HEK293 (cell line): ENCODE measurements at regions not wholly inside any gene's neighbourhood (a gene's known extent, or its start where the extent isn't known, plus 50 kb on each side); places are given as distances from the start of the nearest gene placed in this dataset.

ENCODE experiments used
- CTCF ChIA-PET: fragments of 350-600 bp; formaldehyde crosslinking; extraction: SDS; loops from one replicate; lab custom pipeline; 2021; ENCODE audit warnings: antibody characterized with exemption; lab: Yijun Ruan, JAX
- POLR2A ChIA-PET: fragments of 300-600 bp; formaldehyde crosslinking; extraction: SDS; loops from one replicate; lab custom pipeline; 2020; ENCODE audit warnings: antibody characterized with exemption, inconsistent platforms; lab: Yijun Ruan, JAX
- H3K27ac ChIP-seq: fragments of 200-500 bp; sonication (Bioruptor generic); 2 replicates; pipeline ENCODE4 v1.5.1; 2014; ENCODE audit warnings: low read depth, low read length, control low read depth, inconsistent platforms; ENCODE audit errors: extremely low read depth
- H3K36me3 ChIP-seq, 2 experiments: fragments of 200-500 bp in 1 of 2; sonication (Bioruptor generic) in 1 of 2; 1 replicate in 1 of 2; 2 replicates in 1 of 2; pipeline ENCODE4 v1.5.1; 2014 to 2017; ENCODE audit warnings: inconsistent platforms in 2 of 2, low read length in 2 of 2; ENCODE audit not compliant: control insufficient read depth in 2 of 2, insufficient read depth in 1 of 2
- H3K4me1 ChIP-seq: fragments of 200-500 bp; sonication (Bioruptor generic); 2 replicates; pipeline ENCODE4 v1.5.1; 2014; ENCODE audit warnings: mild to moderate bottlenecking, low read length, inconsistent platforms; ENCODE audit not compliant: control insufficient read depth, insufficient read depth
- H3K4me3 ChIP-seq: 2 replicates; pipeline ENCODE4 v1.5.1; 2011; ENCODE audit warnings: low read depth, mild to moderate bottlenecking, control low read depth, low read length, moderate library complexity
- H3K9me3 ChIP-seq: fragments of 200-500 bp; sonication (Bioruptor generic); 2 replicates; pipeline ENCODE4 v1.5.1; 2014; ENCODE audit warnings: low read depth, low read length, inconsistent platforms; ENCODE audit not compliant: control insufficient read depth, insufficient read depth
- BCL11B ChIP-seq: fragments of 450-650 bp; formaldehyde crosslinking; IDR thresholded peaks from 2 replicates; pipeline ENCODE4 v1.5.1; 2016; ENCODE audit warnings: low read depth, missing biosample characterization, missing genetic modification characterization
- IKZF3 ChIP-seq: fragments of 450-650 bp; IDR thresholded peaks from 2 replicates; pipeline ENCODE4 v1.5.0; 2018; ENCODE audit warnings: missing biosample characterization, mild to moderate bottlenecking, missing genetic modification characterization, moderate library complexity
- KLF10 ChIP-seq: fragments of 450-650 bp; IDR thresholded peaks from 2 replicates; pipeline ENCODE4 v1.5.1; 2018; ENCODE audit warnings: missing biosample characterization, mild to moderate bottlenecking, missing genetic modification characterization
- OSR2 ChIP-seq: fragments of 450-650 bp; formaldehyde crosslinking; IDR thresholded peaks from 2 replicates; pipeline ENCODE4 v1.5.1; 2016; ENCODE audit warnings: missing biosample characterization, missing genetic modification characterization
- SP2 ChIP-seq: fragments of 450-650 bp; formaldehyde crosslinking; IDR thresholded peaks from 2 replicates; pipeline ENCODE4 v1.5.1; 2016; ENCODE audit warnings: missing biosample characterization, missing genetic modification characterization
- ZBTB48 ChIP-seq: fragments of 450-650 bp; formaldehyde crosslinking; IDR thresholded peaks from 2 replicates; pipeline ENCODE4 v1.5.1; 2016; ENCODE audit warnings: missing biosample characterization, missing genetic modification characterization
- ZNF140 ChIP-seq: fragments of 450-650 bp; formaldehyde crosslinking; IDR thresholded peaks from 2 replicates; pipeline ENCODE4 v1.5.1; 2016; ENCODE audit warnings: missing biosample characterization, missing genetic modification characterization
- ZNF560 ChIP-seq: fragments of 450-650 bp; formaldehyde crosslinking; IDR thresholded peaks from 2 replicates; pipeline ENCODE4 v1.5.1; 2017; ENCODE audit warnings: missing biosample characterization, missing genetic modification characterization, borderline replicate concordance
- ZNF571 ChIP-seq: fragments of 450-650 bp; formaldehyde crosslinking; IDR thresholded peaks from 2 replicates; pipeline ENCODE4 v1.5.0; 2017; ENCODE audit warnings: missing biosample characterization, missing genetic modification characterization
- ZNF654 ChIP-seq: fragments of 450-650 bp; formaldehyde crosslinking; IDR thresholded peaks from 2 replicates; pipeline ENCODE4 v1.5.1; 2016; ENCODE audit warnings: low read depth, missing biosample characterization, missing genetic modification characterization
- ZNF660 ChIP-seq: fragments of 450-650 bp; IDR thresholded peaks from 2 replicates; pipeline ENCODE4 v1.5.1; 2018; ENCODE audit warnings: missing biosample characterization, mild to moderate bottlenecking, missing genetic modification characterization
- ZNF677 ChIP-seq: fragments of 450-650 bp; IDR thresholded peaks from 2 replicates; pipeline ENCODE4 v1.5.0; 2018; ENCODE audit warnings: missing biosample characterization, mild to moderate bottlenecking, missing genetic modification characterization, moderate library complexity
- TF ChIP-seq, protein P1 (sequence below): fragments of 450-650 bp; formaldehyde crosslinking; IDR thresholded peaks from 2 replicates; pipeline ENCODE4; 2016; ENCODE audit warnings: missing biosample characterization, missing genetic modification characterization
- TF ChIP-seq, protein P2 (sequence below): fragments of 450-650 bp; formaldehyde crosslinking; IDR thresholded peaks from 2 replicates; pipeline ENCODE4 v1.5.1; 2017; ENCODE audit warnings: missing biosample characterization, missing genetic modification characterization
- TF ChIP-seq, protein P3 (sequence below): fragments of 450-650 bp; formaldehyde crosslinking; IDR thresholded peaks from 2 replicates; pipeline ENCODE4 v1.5.1; 2017; ENCODE audit warnings: missing biosample characterization, mild to moderate bottlenecking, missing genetic modification characterization, moderate library complexity
- TF ChIP-seq, protein P4 (sequence below): fragments of 450-650 bp; formaldehyde crosslinking; IDR thresholded peaks from 2 replicates; pipeline ENCODE4 v1.5.1; 2016; ENCODE audit warnings: missing biosample characterization, missing genetic modification characterization, low read depth
- TF ChIP-seq, protein P5 (sequence below): fragments of 450-650 bp; formaldehyde crosslinking; conservative IDR thresholded peaks from 2 replicates; pipeline ENCODE4 v1.5.1; 2016; ENCODE audit warnings: low read depth, missing biosample characterization, missing genetic modification characterization
- TF ChIP-seq, protein P6 (sequence below): fragments of 450-650 bp; formaldehyde crosslinking; IDR thresholded peaks from 2 replicates; pipeline ENCODE4 v1.5.1; 2016; ENCODE audit warnings: missing biosample characterization, missing genetic modification characterization

DNA sequence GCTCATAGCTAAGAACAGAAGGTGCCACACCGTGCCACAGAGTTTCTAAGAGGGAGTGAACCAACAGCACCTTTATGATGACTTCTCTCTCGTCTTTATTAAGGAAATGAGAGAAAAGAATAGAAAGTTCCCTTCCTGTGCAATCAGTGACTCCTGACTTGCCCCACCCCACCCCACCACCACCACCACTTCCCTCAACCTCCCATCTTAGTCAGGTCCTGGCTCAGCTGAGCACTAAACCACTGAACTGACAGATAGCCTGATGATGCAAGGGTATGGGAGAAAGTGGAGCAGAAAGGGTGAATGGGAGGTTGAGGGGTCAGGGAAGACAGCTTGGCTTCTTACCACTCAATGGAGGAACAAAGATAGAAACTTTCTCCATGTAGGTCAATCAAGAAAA is 75.2 kb upstream of the RMDN2 start:
- ChIA-PET CTCF (interaction anchor here (0.8 kb wide), 1 partner anchor 27 kb away, joined by 4 read pairs; no protein-coding TSS in a partner anchor), POLR2A (no interaction called here)
- no peaks in the 10 kb centered on the region for H3K9me3 ChIP-seq
- H3K27ac ChIP-seq, result no peak overlapping the region
- H3K36me3 ChIP-seq, result no peaks in the 10 kb centered on the region
- H3K4me3 ChIP-seq, result no peak overlapping the region
- H3K4me1 ChIP-seq, result no peaks in the 10 kb centered on the region
- TF ChIP-seq SP2 (no peak), KLF10 (no peak), ZNF654 (tag by site-specific recombination) (no peak), ZNF660 (tag by site-specific recombination) (no peak), ZBTB48 (tag by site-specific recombination) (no peak), ZNF560 (tag by site-specific recombination) (no peak), BCL11B (no peak), ZNF571 (tag by site-specific recombination) (no peak), OSR2 (tag by site-specific recombination) (no peak), IKZF3 (tag by site-specific recombination) (no peak), ZNF140 (tag by site-specific recombination) (no peak), ZNF677 (tag by site-specific recombination) (no peak)
- TF ChIP-seq, protein P1, sequence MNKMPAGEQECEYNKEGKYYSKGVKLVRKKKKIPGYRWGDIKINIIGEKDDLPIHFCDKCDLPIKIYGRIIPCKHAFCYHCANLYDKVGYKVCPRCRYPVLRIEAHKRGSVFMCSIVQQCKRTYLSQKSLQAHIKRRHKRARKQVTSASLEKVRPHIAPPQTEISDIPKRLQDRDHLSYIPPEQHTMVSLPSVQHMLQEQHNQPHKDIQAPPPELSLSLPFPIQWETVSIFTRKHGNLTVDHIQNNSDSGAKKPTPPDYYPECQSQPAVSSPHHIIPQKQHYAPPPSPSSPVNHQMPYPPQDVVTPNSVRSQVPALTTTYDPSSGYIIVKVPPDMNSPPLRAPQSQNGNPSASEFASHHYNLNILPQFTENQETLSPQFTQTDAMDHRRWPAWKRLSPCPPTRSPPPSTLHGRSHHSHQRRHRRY (tag by site-specific recombination), result no peak
- TF ChIP-seq, protein P2, sequence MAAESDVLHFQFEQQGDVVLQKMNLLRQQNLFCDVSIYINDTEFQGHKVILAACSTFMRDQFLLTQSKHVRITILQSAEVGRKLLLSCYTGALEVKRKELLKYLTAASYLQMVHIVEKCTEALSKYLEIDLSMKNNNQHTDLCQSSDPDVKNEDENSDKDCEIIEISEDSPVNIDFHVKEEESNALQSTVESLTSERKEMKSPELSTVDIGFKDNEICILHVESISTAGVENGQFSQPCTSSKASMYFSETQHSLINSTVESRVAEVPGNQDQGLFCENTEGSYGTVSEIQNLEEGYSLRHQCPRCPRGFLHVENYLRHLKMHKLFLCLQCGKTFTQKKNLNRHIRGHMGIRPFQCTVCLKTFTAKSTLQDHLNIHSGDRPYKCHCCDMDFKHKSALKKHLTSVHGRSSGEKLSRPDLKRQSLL (tag by site-specific recombination), result no peak
- TF ChIP-seq, protein P3, sequence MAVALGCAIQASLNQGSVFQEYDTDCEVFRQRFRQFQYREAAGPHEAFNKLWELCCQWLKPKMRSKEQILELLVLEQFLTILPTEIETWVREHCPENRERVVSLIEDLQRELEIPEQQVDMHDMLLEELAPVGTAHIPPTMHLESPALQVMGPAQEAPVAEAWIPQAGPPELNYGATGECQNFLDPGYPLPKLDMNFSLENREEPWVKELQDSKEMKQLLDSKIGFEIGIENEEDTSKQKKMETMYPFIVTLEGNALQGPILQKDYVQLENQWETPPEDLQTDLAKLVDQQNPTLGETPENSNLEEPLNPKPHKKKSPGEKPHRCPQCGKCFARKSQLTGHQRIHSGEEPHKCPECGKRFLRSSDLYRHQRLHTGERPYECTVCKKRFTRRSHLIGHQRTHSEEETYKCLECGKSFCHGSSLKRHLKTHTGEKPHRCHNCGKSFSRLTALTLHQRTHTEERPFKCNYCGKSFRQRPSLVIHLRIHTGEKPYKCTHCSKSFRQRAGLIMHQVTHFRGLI, result no peak
- TF ChIP-seq, protein P4, sequence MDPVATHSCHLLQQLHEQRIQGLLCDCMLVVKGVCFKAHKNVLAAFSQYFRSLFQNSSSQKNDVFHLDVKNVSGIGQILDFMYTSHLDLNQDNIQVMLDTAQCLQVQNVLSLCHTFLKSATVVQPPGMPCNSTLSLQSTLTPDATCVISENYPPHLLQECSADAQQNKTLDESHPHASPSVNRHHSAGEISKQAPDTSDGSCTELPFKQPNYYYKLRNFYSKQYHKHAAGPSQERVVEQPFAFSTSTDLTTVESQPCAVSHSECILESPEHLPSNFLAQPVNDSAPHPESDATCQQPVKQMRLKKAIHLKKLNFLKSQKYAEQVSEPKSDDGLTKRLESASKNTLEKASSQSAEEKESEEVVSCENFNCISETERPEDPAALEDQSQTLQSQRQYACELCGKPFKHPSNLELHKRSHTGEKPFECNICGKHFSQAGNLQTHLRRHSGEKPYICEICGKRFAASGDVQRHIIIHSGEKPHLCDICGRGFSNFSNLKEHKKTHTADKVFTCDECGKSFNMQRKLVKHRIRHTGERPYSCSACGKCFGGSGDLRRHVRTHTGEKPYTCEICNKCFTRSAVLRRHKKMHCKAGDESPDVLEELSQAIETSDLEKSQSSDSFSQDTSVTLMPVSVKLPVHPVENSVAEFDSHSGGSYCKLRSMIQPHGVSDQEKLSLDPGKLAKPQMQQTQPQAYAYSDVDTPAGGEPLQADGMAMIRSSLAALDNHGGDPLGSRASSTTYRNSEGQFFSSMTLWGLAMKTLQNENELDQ (tag by site-specific recombination), result no peak
- TF ChIP-seq, protein P5, sequence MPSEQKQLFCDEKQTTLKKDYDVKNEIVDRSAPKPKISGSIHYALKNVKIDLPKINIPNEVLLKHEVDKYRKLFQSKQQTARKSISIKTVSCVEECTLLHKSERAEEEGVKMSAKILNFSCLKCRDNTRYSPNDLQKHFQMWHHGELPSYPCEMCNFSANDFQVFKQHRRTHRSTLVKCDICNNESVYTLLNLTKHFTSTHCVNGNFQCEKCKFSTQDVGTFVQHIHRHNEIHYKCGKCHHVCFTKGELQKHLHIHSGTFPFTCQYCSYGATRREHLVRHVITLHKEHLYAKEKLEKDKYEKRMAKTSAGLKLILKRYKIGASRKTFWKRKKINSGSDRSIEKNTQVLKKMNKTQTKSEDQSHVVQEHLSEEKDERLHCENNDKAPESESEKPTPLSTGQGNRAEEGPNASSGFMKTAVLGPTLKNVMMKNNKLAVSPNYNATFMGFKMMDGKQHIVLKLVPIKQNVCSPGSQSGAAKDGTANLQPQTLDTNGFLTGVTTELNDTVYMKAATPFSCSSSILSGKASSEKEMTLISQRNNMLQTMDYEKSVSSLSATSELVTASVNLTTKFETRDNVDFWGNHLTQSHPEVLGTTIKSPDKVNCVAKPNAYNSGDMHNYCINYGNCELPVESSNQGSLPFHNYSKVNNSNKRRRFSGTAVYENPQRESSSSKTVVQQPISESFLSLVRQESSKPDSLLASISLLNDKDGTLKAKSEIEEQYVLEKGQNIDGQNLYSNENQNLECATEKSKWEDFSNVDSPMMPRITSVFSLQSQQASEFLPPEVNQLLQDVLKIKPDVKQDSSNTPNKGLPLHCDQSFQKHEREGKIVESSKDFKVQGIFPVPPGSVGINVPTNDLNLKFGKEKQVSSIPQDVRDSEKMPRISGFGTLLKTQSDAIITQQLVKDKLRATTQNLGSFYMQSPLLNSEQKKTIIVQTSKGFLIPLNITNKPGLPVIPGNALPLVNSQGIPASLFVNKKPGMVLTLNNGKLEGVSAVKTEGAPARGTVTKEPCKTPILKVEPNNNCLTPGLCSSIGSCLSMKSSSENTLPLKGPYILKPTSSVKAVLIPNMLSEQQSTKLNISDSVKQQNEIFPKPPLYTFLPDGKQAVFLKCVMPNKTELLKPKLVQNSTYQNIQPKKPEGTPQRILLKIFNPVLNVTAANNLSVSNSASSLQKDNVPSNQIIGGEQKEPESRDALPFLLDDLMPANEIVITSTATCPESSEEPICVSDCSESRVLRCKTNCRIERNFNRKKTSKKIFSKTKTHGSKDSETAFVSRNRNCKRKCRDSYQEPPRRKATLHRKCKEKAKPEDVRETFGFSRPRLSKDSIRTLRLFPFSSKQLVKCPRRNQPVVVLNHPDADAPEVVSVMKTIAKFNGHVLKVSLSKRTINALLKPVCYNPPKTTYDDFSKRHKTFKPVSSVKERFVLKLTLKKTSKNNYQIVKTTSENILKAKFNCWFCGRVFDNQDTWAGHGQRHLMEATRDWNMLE (tag by site-specific recombination), result no peak
- TF ChIP-seq, protein P6, sequence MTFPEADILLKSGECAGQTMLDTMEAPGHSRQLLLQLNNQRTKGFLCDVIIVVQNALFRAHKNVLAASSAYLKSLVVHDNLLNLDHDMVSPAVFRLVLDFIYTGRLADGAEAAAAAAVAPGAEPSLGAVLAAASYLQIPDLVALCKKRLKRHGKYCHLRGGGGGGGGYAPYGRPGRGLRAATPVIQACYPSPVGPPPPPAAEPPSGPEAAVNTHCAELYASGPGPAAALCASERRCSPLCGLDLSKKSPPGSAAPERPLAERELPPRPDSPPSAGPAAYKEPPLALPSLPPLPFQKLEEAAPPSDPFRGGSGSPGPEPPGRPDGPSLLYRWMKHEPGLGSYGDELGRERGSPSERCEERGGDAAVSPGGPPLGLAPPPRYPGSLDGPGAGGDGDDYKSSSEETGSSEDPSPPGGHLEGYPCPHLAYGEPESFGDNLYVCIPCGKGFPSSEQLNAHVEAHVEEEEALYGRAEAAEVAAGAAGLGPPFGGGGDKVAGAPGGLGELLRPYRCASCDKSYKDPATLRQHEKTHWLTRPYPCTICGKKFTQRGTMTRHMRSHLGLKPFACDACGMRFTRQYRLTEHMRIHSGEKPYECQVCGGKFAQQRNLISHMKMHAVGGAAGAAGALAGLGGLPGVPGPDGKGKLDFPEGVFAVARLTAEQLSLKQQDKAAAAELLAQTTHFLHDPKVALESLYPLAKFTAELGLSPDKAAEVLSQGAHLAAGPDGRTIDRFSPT (tag by site-specific recombination), result no peak
